GM18499 (cell line): ENCODE measurements at regions not wholly inside any gene's neighbourhood (a gene's known extent, or its start where the extent isn't known, plus 50 kb on each side); places are given as distances from the start of the nearest gene placed in this dataset.
"Not testable (repeated sequence)": the region's sequence is repeated elsewhere in the genome, so short reads cannot be mapped to it uniquely, and the experiment has no call there.

ENCODE experiments used
- ATAC-seq: cut with Tn5 transposase; IDR thresholded peaks from one replicate; pipeline ENCODE4 v1.9.1; 2021; ENCODE audit warnings: moderate number of reproducible peaks; ENCODE audit not compliant: insufficient read depth, unreplicated experiment

DNA sequence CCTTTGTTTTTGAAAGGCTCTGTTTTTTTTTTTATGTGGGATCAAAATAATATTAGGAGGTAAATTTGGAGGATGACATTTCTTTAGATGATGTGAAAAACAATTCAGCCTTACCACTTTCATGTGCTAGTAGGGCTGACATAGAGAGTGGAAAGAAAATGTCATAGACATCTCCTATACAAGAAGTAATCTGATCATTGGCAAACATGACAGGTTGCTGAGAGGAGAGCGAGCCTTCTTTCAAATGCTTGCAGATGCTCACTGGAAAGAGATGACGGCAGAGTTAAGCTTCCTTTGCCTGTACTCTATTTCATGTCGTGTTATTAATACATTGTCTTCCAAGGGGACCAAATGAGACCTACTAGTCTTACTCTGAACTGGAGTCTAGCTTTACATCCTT, 160.1 kb upstream of the DAP start:
- ATAC-seq: no peak

DNA sequence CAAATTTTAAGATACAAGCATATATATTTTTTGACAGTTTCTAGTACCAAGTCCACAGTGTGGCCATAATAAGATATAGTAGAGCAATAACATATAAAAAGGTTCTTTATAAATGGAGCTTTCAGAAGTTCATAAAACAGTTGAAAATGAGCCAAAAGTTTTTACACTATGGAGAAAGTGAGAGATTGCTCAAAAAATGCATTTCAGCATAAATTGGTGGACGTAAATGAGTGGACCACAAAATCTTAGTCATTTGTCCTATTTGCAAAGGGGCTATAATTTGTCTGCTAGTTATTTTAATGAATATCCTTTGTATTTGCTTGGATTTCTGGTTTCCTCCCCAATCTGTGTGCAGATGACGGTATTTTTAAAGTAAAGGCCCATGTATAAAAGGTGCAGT, 159.4 kb upstream of the DAP start:
- ATAC-seq: no peak

DNA sequence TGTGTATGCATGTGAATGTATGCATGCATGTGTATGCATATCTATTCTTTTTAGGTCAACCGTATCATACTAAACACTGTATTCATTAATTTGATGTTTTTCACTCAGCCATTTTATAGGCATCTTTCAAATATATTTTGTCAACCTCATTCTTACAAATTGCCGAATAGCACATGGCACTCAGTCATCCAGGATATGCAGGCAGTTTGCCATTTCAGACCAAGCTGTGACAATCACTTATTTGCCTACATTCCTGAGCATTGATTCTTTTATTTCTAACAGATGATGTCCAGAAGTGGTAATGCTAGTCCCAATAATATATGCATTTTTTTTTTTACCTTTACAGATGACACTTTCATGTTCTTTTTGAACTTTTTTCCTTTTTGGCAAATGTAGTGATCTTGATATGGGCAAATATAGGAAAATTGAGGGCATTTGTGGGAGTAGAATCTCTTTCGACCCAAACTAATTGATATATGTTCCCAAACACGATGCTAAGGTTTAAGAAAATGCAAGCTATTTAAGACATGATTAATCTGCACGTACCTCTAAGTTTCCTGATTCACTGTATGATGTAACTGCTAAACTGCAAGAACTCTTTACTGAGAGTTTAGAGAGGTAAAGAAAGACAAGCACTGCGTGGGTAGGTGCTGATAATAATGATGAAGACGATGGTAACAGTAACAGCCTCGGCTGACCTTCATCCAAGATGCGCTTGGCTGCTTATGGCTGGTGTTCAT, 153.9 kb upstream of the DAP start:
- no peak for ATAC-seq

DNA sequence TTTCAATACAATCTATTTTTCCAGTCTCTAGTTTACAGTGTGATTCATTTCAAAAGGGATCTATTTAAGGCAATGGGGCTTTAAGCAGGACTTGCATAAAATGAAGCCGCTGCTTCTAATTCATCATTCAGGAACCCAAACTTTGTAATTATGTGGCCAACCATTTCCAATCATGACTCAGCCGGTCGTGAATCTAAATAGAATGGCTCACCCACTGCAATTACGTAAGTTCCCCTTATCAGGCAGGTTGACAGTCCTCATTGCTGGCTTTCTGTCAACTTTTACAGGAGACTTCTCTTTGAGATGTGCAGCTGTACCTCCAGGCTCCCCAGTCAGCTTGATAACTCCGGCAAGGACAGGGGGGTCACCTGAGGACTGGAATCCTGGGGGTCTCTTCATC, 152.8 kb upstream of the DAP start:
- ATAC-seq: no peak

DNA sequence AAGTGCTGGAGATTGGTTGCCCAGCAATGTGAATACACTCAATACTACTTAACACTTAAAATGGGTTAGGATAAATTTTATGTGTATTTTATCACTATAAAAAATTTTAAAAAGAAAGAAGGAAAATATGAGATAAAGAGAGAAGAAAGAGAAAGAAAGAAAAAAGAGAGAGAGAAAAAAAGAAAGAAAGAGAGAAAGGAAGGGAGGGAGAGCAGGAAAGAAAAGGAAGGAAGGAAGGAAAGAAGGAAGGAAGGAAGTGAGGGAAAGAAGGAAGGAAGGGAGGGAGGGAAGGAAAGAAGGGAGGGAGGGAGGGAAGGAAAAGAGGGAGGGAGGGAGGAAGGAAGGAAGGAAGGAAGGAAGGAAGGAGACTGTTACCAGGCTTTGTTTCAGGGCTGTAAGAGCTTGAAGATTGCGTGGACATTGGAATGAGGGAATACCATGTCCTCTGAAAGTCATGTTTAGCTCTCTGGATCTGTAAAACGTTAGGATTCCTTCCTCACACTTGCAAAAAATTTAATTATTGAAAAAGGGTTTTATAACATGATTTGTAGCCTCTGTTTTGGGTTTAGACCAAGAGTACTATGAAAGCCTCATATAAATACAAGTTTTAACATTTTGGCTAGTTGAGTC, 152.3 kb upstream of the DAP start:
- no peak for ATAC-seq

DNA sequence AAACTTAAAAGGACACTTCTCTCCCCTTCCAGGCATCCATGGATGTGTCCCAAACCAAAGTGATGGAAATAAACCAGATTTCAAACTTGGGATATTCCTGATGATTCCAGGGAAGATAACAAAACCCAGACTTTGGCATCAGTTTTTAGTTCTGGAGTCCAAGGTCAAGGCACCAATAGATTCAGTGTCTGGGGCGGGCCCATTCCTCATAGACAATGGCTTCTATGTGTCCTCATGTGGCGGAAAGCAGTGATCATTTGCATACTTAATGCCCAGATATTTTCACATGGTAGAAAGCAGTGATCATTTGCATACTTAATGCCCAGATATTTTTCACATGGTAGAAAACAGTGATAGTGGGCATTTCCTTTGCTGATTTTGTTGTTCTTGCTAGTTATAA, 151.4 kb upstream of the DAP start:
- no peak for ATAC-seq

DNA sequence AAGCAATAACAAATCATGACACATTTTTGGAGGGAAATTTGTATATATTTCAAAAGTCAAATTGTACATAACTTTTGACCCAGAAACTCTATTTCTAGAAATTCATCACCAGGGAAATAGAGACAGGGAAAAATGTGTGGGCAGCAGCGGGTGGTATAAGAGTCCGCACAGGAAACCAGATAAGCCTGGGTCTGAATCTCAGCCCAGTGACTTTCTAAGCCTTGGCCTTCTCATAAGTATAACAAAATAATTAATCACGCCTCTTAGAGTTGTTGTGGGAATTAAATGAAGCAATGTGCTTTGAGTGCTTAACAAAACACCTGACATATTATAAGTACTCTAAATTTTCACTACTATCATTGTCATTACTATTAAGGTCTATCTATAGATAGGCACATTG, 149.2 kb upstream of the DAP start:
- ATAC-seq: no peak

DNA sequence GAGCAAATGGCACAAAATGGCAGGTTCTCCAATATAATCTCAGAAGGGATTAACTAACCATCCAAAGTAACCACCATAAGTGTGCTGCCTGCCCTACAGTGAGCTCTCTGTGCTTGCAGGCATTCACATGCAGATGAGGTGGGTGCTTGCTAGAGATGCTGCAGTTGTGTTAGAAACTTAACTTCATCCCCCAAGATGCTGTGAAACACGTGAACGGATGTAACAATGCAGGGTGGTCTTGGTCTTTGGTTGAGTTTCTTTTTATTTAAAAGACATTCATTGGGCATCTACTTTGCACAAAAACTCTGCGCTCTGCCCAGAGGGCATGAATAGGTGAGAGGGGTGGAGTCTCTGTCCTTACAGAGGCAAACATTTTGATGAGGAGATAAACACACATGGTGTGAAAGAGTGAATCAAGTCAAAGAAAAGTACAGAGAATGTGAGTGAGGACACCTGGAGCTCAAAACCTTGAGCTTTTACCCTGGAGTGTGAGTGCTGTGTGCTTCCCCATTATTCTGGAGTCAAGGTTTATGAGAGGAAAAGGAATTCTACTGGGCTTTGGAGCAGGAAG, 143.9 kb upstream of the DAP start:
- no peak for ATAC-seq

DNA sequence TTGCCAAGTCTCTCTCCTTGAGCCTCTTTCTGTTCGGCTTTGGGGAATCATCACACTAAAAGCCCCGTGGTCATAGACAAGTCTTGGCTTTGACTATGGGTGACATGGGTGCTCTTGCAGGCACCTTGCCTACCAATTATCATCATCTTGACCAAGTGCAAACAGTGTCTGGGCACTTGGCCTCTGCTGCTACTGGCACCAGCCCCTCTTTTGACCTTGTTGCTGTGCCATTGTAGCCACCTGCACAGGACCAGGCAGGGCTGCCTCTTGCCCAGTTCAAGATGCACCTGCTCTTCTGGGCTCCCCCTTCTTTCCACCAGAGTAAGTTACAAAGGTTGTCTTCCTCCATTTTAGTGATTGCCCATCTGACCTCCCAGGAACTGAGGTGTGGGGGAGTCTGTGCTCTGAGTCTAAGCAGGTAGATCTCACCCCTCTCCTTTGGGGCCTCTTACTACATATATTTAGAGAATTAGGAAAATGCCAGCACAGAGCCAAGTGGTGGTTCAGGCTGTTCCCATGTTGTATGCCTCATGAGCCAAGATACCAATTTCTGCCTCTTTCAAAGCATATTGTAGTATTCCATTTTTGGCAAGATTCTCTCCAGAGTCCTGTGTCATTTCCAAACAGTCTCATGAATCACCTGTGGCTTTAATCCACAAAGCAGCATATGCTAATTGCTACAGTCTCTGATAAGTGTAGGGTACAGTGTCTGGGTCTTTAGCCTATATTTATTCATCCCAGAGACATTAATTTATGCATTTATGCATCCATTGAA, 142.9 kb upstream of the DAP start:
- no peak for ATAC-seq

DNA sequence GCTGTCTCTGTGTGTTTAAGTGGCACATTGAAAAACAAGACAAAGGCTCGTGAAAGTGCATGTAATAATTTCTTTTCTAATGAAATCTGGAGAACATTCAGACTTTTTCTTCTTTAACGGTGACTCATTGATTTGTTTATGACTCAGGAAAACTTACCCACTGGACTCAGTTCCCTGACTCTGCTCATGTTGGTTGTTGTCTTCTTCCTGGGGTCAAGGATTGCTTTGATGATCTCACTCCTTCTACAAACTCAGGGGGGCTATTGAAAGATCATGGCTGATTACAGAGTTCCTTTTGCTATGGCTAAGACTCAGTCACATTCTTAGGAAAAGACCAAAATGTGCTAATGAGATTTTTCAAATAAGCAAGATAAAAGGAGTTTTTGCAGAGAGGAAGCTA, 141.1 kb upstream of the DAP start:
- ATAC-seq: no peak

DNA sequence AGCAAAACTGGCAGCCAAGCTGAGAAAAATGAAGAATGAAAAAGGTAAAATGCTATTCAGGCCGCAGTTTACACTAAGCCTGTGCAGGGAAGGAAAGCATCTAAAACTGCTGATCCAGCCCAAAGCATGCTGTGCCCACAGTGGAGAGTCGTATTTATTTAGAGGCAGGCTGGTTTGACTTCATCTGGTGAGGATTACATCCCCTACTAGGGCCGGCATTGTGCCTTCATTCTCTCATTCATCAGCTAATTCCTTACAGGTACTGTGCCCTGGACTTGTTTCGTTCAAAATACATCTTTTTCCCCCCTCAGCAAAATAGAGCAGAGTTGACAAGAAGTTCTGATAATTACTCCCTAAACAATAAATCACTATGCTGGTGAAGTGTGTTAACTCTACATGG, 137.5 kb upstream of the DAP start:
- ATAC-seq: no peak

DNA sequence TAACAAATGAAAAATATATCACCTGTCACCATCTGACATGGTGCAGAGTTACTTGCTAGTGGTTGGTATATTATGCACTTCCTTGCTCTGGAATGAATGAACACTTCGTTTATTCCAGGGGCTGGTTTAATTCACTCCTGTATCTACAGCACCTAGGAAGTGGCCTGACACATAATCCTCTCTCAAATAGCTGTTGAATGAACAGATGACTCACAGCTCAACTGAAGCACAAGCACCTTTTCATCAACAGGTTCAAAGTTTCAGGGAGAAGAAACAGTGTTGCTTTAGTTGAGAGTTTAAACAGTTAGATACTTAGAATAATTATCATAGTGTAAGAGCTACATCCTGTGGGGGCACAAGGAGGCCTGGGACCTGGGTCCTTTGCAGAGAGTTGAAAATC, 135.0 kb upstream of the DAP start:
- no peak for ATAC-seq

DNA sequence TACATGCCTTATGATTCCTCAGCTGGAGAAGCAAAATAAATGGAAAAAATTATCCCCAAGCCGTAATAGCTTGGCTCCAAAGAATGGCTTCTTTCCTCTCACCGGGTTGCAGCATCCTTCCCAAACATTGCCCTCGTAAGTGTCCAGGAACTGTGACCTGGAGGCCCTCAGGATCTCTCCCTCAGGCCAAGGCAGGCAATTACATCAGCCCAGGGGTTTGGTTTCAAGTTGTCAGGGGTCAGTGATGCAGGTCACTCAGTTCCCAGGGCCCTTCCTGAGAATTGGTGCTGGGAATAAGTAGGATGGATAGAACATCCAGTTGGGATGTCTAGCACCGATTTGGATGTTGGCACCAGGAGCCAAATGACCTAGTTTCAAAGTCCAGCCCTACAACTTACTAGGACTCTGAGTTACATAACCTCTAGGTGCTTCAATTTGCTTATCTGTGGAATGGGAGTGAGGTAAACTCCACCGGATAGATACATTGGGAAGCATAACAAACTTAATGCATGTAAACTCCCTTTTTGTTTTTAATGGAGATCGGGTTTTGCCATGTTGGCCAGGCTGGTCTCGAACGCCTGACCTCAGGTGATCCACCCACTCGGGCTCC, 133.5 kb upstream of the DAP start:
- no peak for ATAC-seq

DNA sequence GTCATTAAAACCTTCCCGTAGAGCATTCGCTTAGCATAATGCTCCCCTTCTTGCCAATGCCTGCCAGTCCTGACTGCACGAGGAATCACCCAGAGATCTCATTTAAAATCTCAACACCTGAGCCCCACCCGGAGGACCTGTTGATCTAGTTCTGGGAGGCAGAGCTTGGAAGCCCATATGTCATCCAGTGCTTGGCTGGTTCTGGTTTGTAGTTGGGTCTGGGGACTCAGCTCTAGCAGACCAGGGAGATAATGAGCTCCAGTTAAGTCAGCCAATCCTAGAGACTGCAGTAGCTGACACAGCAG, 131.8 kb upstream of the DAP start:
- no peak for ATAC-seq

DNA sequence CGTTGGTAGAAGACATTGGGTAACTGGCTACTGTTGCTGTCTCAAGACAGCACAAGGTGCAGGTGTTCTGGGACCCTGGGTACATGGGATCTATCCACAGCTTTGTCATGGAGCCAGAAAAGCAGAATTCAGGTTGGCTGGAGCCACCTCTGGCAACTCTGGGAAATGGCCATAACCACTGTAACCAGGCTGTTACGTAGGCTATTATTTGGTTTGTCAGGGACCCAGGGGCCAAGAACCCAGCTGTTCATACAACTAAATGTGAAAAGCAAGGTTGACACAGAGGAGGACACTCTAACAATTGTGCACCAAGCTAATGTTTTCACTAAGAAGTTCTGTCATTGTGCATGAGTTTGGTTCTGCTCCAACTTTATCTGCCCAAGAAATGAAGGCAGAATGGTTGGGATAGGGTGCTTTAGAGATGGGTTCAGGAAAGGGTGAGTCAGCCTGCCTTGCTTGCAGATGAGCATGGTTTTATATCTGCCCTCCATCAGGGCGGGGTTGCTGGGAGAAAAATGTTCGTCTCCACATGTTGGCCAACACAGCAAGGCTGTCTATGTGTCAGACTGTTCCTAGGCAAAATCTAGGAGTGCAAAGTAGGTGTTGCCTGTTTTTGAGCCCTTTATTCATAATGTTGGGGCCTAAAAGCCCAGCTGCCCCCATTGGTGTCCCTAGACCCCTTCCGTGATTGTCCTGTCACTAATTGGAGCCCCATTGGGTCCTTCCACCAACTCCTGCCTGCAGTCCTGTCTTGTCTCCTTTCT, 131.3 kb upstream of the DAP start:
- ATAC-seq: no peak

DNA sequence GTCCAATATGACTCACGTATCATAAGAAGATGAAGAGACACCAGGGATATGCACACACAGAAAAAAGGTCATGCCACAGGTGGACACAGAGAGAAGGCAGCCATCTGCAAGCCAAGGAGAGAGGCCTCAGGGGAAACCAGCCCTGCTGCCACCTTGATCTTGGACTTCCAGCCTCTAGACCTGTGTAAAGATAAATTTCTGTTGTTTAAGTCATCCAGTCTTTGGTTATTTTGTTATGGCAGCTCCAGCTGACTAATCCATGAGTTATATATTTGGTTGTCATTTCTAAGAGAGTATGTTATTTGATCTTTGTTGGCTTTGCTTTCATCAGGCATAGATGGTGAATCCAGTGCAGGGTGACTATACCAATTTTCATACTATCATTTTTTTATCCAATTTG, 130.2 kb upstream of the DAP start:
- no peak for ATAC-seq

DNA sequence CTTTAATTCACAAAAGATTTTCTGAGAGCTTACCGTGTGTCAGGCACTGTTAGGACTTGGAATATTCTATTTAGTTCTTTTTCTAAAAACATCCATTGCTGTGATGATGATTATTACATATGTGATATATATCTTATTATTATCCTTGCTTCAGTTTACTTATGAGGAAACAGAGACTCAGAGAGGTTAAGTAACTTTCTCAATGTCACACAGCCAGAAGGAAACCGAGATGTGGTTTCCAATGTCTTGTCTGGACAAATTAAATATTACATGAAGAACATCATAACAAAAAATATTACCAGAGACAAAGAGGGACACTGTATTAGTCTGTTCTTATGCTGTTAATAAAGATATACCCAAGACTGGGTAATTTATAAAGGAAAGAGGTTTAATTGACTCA, 125.5 kb upstream of the DAP start:
- ATAC-seq: no peak

DNA sequence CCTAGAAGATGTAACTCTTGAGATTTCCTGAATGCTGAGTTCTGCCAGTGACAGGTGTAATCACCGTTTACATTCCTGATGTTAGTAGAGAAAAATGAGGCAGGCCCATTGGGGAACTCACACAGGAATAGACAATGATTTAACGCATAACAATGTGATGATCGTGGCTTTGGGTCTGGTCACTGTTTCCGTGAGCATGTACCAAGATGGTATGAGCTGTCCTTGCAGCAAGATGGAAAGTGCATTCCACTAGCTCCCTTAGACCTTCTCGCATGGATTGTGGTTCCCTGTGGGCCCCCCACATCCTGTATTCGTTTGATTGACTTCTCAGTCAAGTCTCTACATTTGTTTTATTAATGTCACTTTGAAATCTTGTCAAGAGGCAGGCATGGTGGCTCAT, 124.0 kb upstream of the DAP start:
- no peak for ATAC-seq

DNA sequence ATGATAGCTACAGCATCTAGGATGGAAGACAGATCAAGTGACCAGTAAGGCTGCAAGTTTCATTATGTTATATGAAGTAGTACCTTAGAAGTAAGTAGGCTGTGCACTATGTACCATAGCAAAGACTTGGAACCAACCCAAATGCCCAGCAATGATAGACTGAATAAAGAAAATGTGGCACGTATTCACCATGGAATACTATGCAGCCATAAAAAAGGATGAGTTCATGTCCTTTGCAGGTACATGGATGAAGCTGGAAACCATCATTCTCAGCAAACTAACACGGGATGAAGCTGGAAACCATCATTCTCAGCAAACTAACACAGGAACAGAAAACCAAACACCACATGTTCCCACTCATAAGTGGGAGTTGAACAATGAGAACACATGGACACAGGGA, 122.9 kb upstream of the DAP start:
- ATAC-seq: not testable (repeated sequence)

DNA sequence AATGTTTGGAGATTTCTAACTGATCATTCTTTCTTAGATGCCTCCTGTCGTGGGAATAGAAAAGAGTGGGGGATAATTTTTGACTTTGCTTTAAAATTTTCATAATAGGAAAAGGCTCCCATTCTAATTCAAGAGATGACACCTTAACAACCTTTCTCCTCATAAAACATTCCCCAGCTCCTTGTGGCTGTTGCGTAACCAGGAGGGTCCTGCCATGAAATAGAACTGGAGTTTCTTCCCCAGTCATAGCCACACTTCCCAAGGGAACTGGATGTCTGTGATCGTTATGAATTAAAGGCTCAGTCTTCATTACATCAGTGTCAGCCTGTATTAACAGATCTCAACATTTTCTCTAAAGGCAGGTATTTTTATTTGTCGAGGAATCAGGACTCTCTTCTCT, 119.9 kb upstream of the DAP start:
- ATAC-seq: no peak
